ENCODE measurements at regions not wholly inside any gene's neighbourhood (a gene's known extent, or its start where the extent isn't known, plus 50 kb on each side); places are given as distances from the start of the nearest gene placed in this dataset.

DNA sequence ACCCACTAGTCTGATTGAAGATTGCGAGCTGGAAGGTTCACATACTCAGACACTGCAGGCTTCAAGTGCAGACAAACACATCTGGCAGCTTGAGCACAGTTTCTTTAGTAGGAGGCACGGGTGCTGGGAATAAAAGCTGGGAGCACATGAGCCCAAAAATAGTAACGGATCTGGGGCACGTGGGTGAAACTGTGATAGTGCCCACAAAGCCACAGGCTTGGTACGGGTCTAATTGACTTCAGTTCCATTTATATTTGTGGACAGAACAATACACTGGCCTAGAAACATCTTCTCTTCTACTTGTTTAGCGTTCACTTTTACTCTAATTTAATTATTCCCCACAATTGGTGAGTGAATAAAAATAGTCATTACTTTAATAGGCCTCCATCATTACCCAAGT is 2370.7 kb downstream of the PCDH7 start:
- no peak overlapping the region for H3K27ac ChIP-seq (ENCODE audit: insufficient read length, low read depth, low read length)

More for the DNA sequence above, 2370.7 kb downstream of the PCDH7 start:
- Mint-ChIP-seq H3K27me3 (ENCODE audit: low read depth) (no peaks in the 10 kb centered on the region), H3K36me3 (ENCODE audit: insufficient read depth in 1 of 3, low read depth in 3 of 3) (no peaks in the 10 kb centered on the region), H3K9me3 (no peaks in the 10 kb centered on the region), H3K27ac (no peak overlapping the region), H3K4me3 (no peak overlapping the region), H3K4me1 (peaks cover 8% of the 10 kb centered on the region in 2 experiments)
- Histone ChIP-seq H3K23me2 (ENCODE audit: insufficient read length, low read depth, low read length, poor library complexity, severe bottlenecking) (no peaks in the 10 kb centered on the region), H2BK15ac (ENCODE audit: low read depth, low read length) (no peak overlapping the region), H4K20me1 (ENCODE audit: control insufficient read depth, insufficient read depth, insufficient read length) (no peaks in the 10 kb centered on the region), H2AFZ (ENCODE audit: low read length) (no peak overlapping the region), H4K5ac (ENCODE audit: insufficient read length, low read depth, low read length) (no peak overlapping the region), H2BK120ac (ENCODE audit: low read depth, low read length, poor library complexity, severe bottlenecking) (no peak overlapping the region), H3K4ac (ENCODE audit: low read depth, low read length) (no peak overlapping the region), H3K23ac (ENCODE audit: insufficient read length, low read depth, low read length) (no peak overlapping the region), H3K79me2 (ENCODE audit: insufficient read depth, low read length) (no peaks in the 10 kb centered on the region), H2AK5ac (ENCODE audit: insufficient read length, low read length) (no peak overlapping the region), H3T11ph (ENCODE audit: low read length) (no peak overlapping the region), H3K18ac (ENCODE audit: insufficient read length, low read depth, low read length) (no peak overlapping the region), H2BK20ac (ENCODE audit: low read depth, low read length, poor library complexity, severe bottlenecking) (no peak overlapping the region), H3K27me3 (ENCODE audit: insufficient read depth, low read length) (no peaks in the 10 kb centered on the region), H3K79me1 (ENCODE audit: insufficient read depth, low read depth, low read length, poor library complexity, severe bottlenecking) (no peaks in the 10 kb centered on the region), H3K56ac (ENCODE audit: insufficient read length, low read depth, low read length) (no peak overlapping the region), H3K9ac (ENCODE audit: extremely low read depth, insufficient read length, low read length) (no peak overlapping the region), H2BK5ac (ENCODE audit: insufficient read length, low read length) (no peak overlapping the region), H3K4me2 (ENCODE audit: insufficient read depth, insufficient read length, low read length) (no peak overlapping the region), H4K91ac (ENCODE audit: insufficient read length, low read depth, low read length) (no peak overlapping the region), H3K14ac (ENCODE audit: insufficient read depth, low read length) (no peak overlapping the region), H4K8ac (replicated peaks; ENCODE audit: insufficient read length, low read depth, low read length) (no peak overlapping the region), H3K4me1 (ENCODE audit: insufficient read depth, low read length) (no peaks in the 10 kb centered on the region), H3K9me3 (ENCODE audit: control insufficient read depth, low read depth, low read length) (no peaks in the 10 kb centered on the region), H2BK12ac (ENCODE audit: insufficient read length, low read depth, low read length) (no peak overlapping the region)
- DNase-seq: no peak
- TF ChIP-seq, protein P1, sequence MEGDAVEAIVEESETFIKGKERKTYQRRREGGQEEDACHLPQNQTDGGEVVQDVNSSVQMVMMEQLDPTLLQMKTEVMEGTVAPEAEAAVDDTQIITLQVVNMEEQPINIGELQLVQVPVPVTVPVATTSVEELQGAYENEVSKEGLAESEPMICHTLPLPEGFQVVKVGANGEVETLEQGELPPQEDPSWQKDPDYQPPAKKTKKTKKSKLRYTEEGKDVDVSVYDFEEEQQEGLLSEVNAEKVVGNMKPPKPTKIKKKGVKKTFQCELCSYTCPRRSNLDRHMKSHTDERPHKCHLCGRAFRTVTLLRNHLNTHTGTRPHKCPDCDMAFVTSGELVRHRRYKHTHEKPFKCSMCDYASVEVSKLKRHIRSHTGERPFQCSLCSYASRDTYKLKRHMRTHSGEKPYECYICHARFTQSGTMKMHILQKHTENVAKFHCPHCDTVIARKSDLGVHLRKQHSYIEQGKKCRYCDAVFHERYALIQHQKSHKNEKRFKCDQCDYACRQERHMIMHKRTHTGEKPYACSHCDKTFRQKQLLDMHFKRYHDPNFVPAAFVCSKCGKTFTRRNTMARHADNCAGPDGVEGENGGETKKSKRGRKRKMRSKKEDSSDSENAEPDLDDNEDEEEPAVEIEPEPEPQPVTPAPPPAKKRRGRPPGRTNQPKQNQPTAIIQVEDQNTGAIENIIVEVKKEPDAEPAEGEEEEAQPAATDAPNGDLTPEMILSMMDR (conservative IDR thresholded peaks at IDR 0.05): no peak
- no CpG with 5 or more reads among the region's 6 CpGs for WGBS (ENCODE audit: extremely low coverage, insufficient read length, low lambda C conversion rate)

All from H9 (cell line).